Stimulated activated CD4-positive, alpha-beta T cell treated with anti-CD3 and anti-CD28 coated beads, Interleukin-15, amount 100 ng/mL, for 24 hours (primary cell): ENCODE measurements at regions not wholly inside any gene's neighbourhood (a gene's known extent, or its start where the extent isn't known, plus 50 kb on each side); places are given as distances from the start of the nearest gene placed in this dataset.
"Not testable (repeated sequence)": the region's sequence is repeated elsewhere in the genome, so short reads cannot be mapped to it uniquely, and the experiment has no call there.

Source experiments
- DNase-seq: peaks from one replicate; pipeline ENCODE4 v3.0.0-alpha.2; 2020

GRCh38 chr14:86305058-86305457 lies 775.1 kb downstream of the FLRT2 start:
- no peak for DNase-seq

GRCh38 chr14:86299994-86300393 lies 770.0 kb downstream of the FLRT2 start:
- DNase-seq, result no peak

GRCh38 chr14:86296173-86296572 lies 766.2 kb downstream of the FLRT2 start:
- DNase-seq, result no peak

- no peak for DNase-seq
Observed at GRCh38 chr14:86288336-86288735, 758.4 kb downstream of the FLRT2 start.

GRCh38 chr14:86279405-86279804 lies 749.5 kb downstream of the FLRT2 start:
- no peak for DNase-seq

GRCh38 chr14:86257973-86258372 lies 728.0 kb downstream of the FLRT2 start:
- no peak for DNase-seq

- DNase-seq, result no peak
Observed at GRCh38 chr14:86243158-86243557, 713.2 kb downstream of the FLRT2 start.

- DNase-seq, result no peak
Observed at GRCh38 chr14:86237733-86238132, 707.8 kb downstream of the FLRT2 start.

GRCh38 chr14:86221755-86222154 lies 691.8 kb downstream of the FLRT2 start:
- DNase-seq, result no peak

- no peak for DNase-seq
Observed at GRCh38 chr14:86221000-86221399, 691.1 kb downstream of the FLRT2 start.

- no peak for DNase-seq
Observed at GRCh38 chr14:86217523-86217922, 687.6 kb downstream of the FLRT2 start.

- no peak for DNase-seq
Observed at GRCh38 chr14:86203843-86204242, 673.9 kb downstream of the FLRT2 start.

GRCh38 chr14:86196471-86196870 lies 666.5 kb downstream of the FLRT2 start:
- DNase-seq, result no peak

GRCh38 chr14:86193756-86194155 lies 663.8 kb downstream of the FLRT2 start:
- no peak for DNase-seq

GRCh38 chr14:86179980-86180379 lies 650.0 kb downstream of the FLRT2 start:
- DNase-seq, result no peak

GRCh38 chr14:86168371-86168770 lies 638.4 kb downstream of the FLRT2 start:
- DNase-seq, result no peak

- DNase-seq, result no peak
Observed at GRCh38 chr14:86166541-86166940, 636.6 kb downstream of the FLRT2 start.

- no peak for DNase-seq
Observed at GRCh38 chr14:86153480-86153879, 623.5 kb downstream of the FLRT2 start.

GRCh38 chr14:86143248-86143647 lies 613.3 kb downstream of the FLRT2 start:
- no peak for DNase-seq

GRCh38 chr14:86141966-86142365 lies 612.0 kb downstream of the FLRT2 start:
- DNase-seq, result no peak

GRCh38 chr14:86129426-86129825 lies 599.5 kb downstream of the FLRT2 start:
- DNase-seq, result no peak

GRCh38 chr14:86124328-86124727 lies 594.4 kb downstream of the FLRT2 start:
- no peak for DNase-seq

GRCh38 chr14:86115972-86116371 lies 586.0 kb downstream of the FLRT2 start:
- DNase-seq, result no peak

- not testable (repeated sequence) for DNase-seq
Observed at GRCh38 chr14:86110871-86111270, 580.9 kb downstream of the FLRT2 start.

- no peak for DNase-seq
Observed at GRCh38 chr14:86104691-86105265, 574.8 kb downstream of the FLRT2 start.

- no peak for DNase-seq
Observed at GRCh38 chr14:86094512-86094911, 564.6 kb downstream of the FLRT2 start.
